Stimulated activated CD4-positive, alpha-beta T cell treated with anti-CD3 and anti-CD28 coated beads, Interleukin-2, amount 100 ng/mL, for 4 hours (primary cell): ENCODE measurements at regions not wholly inside any gene's neighbourhood (a gene's known extent, or its start where the extent isn't known, plus 50 kb on each side); places are given as distances from the start of the nearest gene placed in this dataset.

Experiments
- DNase-seq: peaks from one replicate; pipeline ENCODE4 v3.0.0-alpha.2; 2020; ENCODE audit warnings: low read depth

DNA sequence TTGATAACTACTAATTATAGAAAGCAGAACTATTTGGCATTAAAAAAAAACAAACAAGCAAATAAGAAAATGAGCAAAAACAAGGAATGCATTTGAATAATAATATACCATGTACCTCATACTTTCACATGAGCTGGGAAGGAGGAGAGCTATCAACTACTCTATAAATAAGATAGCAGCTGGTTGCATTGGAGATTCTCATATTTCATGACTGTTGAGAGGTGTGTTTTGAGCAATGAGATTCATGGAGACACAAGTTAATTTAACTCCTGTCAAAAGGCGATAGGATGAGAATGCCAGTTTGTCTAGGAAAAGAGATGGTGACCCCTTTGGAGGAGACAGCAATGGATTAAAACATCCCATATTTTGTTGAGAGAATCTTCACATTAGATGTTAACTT is 348.8 kb upstream of the SPTLC3 start:
- no peak for DNase-seq

DNA sequence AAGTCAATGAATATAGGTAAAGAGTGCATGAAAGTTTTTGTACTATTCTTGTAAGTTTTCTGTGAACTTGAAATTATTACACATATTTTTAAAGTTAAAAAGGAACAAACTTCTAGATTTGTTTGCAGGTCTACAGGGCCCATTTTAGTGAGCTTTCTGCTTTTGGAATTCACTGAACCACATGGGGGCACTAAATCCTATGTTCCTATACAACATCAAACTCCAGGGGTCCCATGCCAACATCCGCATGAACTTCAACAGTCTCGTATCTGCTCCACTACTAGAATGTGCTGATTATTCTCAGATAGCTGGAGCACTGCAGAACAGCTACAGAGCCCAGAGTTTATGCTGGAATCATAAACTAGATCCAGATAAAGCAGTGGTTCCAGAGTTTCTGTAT is 347.9 kb upstream of the SPTLC3 start:
- DNase-seq, result no peak

DNA sequence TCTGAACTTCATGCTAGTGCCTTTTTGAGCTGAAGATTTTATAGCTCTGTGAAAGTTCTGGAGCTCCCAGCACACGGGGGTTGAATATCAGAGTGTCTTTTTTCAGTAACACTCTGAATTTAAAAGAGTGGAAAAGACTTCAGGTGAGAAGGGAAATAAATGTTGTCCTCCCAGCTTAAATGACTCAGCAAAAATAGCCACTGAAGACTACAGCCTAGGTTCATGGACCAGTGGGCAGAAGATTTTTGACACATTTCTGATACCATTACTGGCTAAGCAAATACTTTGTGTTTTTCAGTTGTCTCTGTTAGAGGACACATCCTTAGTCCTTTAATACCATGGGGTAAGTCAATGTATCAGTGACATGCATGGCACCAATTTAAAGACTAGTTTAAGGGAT is 338.5 kb upstream of the SPTLC3 start:
- DNase-seq, result no peak

DNA sequence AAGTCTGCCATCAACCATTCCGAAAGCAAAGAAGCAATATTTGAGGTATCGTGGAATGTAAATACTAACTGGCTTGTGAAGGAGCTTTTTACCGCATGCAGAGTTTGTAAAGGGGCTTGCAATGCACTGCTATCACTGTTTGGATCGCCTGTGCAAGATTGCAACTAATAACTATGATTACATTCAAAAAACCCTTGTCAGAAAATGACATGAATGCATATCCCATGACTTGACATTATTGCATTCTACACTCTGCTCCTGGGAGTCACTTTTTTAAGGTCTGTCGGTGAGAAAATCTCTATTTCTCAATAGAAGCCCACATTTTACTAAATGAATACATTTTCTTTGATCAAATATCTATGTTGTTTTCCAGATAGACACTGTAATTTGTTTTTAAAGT is 335.4 kb upstream of the SPTLC3 start:
- DNase-seq, result no peak

DNA sequence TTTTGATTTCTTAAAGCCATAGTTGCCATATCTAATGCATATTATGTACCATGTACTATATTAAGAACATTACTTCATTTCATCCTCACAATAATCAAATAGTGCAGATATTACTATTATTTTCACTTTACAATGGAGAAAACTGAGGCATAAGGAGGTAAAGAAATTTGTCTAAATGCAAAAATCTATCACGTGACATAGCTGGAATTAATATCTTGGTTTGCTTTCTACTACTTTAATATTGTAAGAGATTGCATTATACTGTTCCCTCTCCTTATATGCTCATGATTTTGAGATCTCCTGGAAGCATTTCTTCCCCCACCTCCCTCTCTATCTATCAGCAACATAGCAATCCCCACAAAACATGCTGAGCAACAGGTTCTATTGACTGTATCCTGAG is 330.8 kb upstream of the SPTLC3 start:
- DNase-seq, result no peak

DNA sequence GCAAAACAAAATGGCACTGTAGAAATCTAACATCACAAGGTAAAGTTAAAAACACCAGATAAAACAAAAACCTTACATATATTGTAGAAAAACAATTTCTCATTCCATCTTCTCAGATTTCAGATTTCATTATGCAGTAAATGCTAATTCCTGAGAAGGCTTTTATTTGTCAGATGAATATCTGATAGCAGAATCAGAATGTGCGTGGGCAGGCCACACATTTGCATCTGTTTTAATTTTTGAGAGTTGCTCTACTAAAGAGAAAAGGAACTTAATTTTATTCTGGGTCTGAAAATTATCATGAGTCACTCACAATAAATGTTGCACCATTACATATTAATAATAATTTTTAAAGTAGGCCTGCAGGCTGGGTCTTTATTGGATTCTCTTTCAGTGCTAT is 329.3 kb upstream of the SPTLC3 start:
- DNase-seq, result no peak

DNA sequence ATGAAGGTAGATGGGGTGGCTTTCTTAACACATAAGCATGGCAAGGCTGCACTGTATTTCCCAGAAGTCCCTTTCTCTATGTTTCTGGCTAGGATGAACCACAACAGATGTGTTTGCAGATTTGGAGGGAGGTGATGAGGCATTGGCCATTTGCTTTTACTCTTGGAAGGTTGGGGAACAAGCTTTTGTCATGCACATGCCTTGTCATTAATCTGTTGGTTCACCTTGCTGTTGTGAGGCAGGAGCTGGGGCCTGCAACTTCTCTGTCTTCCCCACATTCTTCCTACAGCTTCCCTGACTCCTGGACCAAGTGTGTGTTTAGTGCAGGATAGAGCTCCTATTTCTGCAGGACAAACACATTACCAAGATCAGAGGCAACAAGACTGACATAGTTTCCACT is 326.2 kb upstream of the SPTLC3 start:
- DNase-seq, result no peak

- DNase-seq, result no peak
These were observed 321.3 kb upstream of the SPTLC3 start for GRCh38 chr20:12687476-12687875.

GRCh38 chr20:12695937-12696336 is 312.8 kb upstream of the SPTLC3 start:
- no peak for DNase-seq

DNA sequence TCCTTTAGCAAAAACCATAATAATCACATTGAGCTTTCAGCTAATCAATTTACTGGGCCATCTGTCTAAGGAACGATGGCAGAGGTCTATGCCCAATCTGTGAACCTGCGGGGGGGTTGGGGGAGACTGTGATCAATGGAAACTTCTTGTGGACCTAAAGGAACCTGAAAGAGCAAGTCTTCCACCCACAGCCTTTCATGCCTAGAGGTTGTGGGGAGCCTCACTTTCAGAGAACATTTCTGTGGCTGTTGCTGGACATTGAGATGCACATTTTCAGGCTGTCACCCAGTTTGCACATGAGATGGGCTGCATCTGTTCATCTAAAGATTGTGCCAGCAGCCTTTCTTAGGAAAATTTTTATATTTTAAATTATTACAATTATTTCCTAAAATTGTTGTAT is 310.0 kb upstream of the SPTLC3 start:
- DNase-seq, result no peak

DNA sequence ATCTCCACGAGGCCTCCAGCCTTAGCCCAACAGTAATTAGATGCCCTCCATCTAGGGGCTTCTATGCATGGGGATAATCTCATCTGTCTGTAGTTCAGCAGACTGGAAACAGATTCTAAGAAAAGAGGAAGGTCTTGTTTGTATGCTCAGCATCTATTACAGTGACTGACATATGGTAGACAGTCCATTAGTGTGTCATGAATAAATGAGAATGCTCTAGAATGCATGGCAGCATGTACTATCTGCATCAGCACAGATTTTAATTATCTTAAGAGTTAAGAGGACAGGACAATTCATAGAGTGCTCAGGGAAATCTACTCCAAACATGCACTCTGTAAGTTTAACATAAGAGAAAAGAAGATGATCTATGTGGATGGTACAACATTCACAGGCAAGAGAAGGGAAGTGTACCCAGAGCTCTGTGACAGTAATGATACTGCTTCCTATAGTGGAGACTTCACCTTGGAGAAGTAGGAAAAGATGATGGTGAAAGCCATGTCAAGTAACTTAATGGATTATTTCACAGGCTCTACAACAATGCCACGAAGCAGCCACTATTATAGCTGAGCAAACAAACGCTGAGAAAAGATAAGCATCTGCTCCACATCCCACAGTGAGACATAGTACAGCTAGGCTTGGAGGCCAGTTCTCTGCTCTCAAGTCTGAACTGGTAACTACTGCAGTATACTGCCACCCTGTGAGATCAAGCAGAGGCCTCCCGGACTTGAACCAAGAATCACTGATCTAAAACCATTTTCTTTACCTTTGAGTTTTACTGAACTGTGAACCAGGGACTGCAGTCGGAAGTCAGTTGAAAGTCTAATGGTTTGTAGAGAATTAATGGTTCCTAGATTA is 309.2 kb upstream of the SPTLC3 start:
- DNase-seq, result no peak

- DNase-seq, result no peak
These were observed 308.1 kb upstream of the SPTLC3 start for GRCh38 chr20:12700701-12701100.

- no peak for DNase-seq
These were observed 306.5 kb upstream of the SPTLC3 start for GRCh38 chr20:12702312-12702711.

GRCh38 chr20:12715371-12715770 is 293.4 kb upstream of the SPTLC3 start:
- DNase-seq, result no peak

- DNase-seq, result no peak
These were observed 292.6 kb upstream of the SPTLC3 start for GRCh38 chr20:12715991-12716680.

- no peak for DNase-seq
These were observed 291.7 kb upstream of the SPTLC3 start for GRCh38 chr20:12717061-12717460.

DNA sequence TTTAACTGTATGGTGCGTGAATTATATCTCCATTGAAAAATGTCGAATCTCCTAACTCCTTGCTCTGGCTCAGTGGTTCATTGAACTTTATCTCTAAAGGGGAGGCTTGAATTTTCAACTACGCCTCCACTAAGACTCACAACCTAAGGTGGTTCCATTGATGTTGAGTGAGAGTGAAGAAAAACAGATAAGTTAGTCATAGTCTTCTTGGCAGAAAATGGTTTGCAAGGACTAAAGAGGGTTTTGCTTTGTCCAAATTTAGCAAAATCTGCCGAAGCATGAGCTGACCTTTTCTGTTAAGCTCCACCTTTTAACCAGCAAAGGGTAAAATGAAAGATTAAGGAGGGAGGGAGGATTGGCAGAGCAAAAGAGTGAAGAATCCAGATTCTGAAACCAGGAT is 290.2 kb upstream of the SPTLC3 start:
- no peak for DNase-seq

GRCh38 chr20:12721636-12722035 is 287.1 kb upstream of the SPTLC3 start:
- no peak for DNase-seq

DNA sequence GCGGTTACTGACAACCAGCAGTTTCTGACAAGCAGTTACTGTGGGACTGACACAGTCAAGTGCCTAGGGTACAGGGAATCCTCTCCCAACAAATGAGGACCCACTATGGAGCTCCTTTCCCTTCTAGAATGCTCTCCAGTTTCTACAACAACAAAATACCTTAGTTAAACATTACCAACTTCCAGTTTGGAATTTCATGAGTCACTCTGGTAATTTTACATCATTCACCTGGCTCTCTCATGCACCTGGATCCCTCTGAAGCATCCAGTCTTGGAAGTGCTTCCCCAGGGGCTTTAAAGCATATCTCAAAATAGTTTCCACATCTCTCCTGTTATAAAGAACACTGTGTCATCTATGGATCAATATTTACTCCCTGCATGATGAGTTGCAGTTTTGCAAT is 286.7 kb upstream of the SPTLC3 start:
- DNase-seq, result no peak

DNA sequence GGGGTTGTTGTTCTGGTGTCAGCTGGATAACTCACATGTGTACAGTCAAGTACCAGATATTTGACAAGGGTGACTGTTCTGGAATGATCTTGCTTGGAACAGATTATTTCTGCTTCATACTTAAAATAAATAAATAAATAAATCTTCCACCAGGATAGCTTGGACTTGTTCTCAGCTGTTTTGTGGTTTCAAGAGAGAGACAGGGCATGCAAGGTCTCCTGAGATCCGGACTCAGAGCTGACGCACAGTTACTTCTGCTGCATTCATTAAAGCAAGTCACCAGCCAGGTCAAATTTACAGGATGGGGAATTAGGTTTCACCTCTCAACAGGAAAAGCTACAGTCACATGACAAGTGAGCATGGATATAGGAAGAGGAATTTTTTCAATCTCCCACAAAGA is 285.0 kb upstream of the SPTLC3 start:
- DNase-seq, result no peak

DNA sequence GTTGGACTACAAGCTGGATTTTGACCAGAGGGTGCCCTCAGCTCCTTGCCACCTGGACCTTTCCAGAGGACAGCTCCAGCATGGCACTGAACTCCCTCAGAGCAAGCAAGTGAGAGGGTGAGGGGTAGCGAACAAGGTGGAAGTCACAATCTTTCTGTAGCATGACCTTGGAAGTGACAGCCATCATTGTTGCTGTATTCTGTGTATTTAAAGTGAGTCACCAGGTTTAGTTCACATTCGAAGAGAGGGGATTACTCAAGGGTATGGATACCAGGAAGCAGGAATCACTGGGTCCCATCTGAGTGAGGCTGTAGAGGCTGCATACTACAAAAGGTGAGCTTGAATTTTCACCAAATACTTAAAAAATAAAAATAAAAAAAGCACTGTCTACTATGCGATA is 280.0 kb upstream of the SPTLC3 start:
- DNase-seq, result no peak

GRCh38 chr20:12729326-12729725 is 279.4 kb upstream of the SPTLC3 start:
- DNase-seq, result no peak

GRCh38 chr20:12733811-12734210 is 275.0 kb upstream of the SPTLC3 start:
- DNase-seq, result no peak

- no peak for DNase-seq
These were observed 271.3 kb upstream of the SPTLC3 start for GRCh38 chr20:12737497-12737896.
